ENCODE measurements at regions not wholly inside any gene's neighbourhood (a gene's known extent, or its start where the extent isn't known, plus 50 kb on each side); places are given as distances from the start of the nearest gene placed in this dataset.

DNA sequence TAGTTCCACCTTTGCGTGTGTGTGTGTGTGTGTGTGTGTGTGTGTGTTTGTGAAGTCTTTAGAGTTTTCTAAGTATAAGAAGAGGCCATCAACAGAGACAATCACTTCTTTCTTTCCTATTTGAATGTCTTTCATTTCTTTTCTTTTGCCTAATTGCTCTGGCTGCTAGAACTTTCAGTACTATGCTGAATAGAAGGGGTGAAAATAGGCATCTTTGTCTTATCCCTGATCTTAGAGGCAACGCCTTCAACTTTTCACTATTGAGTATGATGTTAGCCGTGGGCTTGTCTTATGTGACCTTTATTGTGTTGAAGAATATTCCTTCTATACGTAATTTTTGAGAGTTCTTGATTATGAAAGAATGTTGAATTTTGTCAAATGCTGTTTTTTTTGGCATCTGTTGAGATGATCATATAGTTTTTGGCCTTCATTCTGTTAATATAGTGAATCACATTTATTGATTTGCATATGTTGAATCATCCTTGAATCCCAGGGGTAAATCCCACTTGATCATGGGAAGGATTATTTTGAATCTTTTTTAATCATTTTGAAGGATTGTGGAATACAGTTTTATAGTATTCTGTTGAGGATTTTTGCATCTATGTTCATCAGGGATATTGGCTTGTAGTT, 134.8 kb upstream of the CD180 start:
- no peak for DNase-seq
- no peaks in the 10 kb centered on the region for H3K4me1 ChIP-seq (ENCODE audit: control insufficient read depth in 2 of 3, insufficient read depth in 2 of 3, low read depth in 1 of 3, low read length in 3 of 3)

GRCh38 chr5:67319935-67320725, 123.5 kb upstream of the CD180 start:
- TF ChIP-seq CTCF (IDR thresholded peaks at IDR 0.05; ENCODE audit: borderline replicate concordance, extremely low read depth, insufficient read depth): no peak
- Histone ChIP-seq H3K4me1 (ENCODE audit: control insufficient read depth in 2 of 3, insufficient read depth in 2 of 3, low read depth in 1 of 3, low read length in 3 of 3) (no peaks in the 10 kb centered on the region), H3K9ac (ENCODE audit: low read length in 3 of 3) (no peak overlapping the region), H3K9me3 (ENCODE audit: control insufficient read depth in 2 of 3, insufficient read depth in 1 of 3, low read length in 3 of 3) (no peaks in the 10 kb centered on the region), H3K27me3 (ENCODE audit: control insufficient read depth, insufficient read depth, low read length) (no peaks in the 10 kb centered on the region), H3K36me3 (ENCODE audit: control insufficient read depth in 2 of 3, insufficient read depth in 3 of 3, low read length in 3 of 3) (no peaks in the 10 kb centered on the region), H3K4me3 (ENCODE audit: low read length in 3 of 3) (no peak overlapping the region), H3K27ac (ENCODE audit: low read depth in 2 of 2, low read length in 2 of 2) (no peak overlapping the region)
- no peak for FAIRE-seq
- intact Hi-C loops (cut with DNase I): no loop called here
- no peak for DNase-seq

More for the DNA sequence above, 134.8 kb upstream of the CD180 start:
- no peak for FAIRE-seq
- Histone ChIP-seq H3K9me3 (ENCODE audit: control insufficient read depth in 2 of 3, insufficient read depth in 1 of 3, low read length in 3 of 3) (peaks cover 0 to 2% (median 0%) of the 10 kb centered on the region in 3 donors), H3K27ac (ENCODE audit: low read depth in 2 of 2, low read length in 2 of 2) (no peak overlapping the region), H3K9ac (ENCODE audit: low read length in 3 of 3) (no peak overlapping the region), H3K36me3 (ENCODE audit: control insufficient read depth in 2 of 3, insufficient read depth in 3 of 3, low read length in 3 of 3) (no peaks in the 10 kb centered on the region), H3K4me3 (ENCODE audit: low read length in 3 of 3) (no peak overlapping the region), H3K27me3 (ENCODE audit: control insufficient read depth, insufficient read depth, low read length) (no peaks in the 10 kb centered on the region)
- intact Hi-C loops (cut with DNase I): no loop called here
- no peak for TF ChIP-seq CTCF (IDR thresholded peaks at IDR 0.05; ENCODE audit: borderline replicate concordance, extremely low read depth, insufficient read depth)

DNA sequence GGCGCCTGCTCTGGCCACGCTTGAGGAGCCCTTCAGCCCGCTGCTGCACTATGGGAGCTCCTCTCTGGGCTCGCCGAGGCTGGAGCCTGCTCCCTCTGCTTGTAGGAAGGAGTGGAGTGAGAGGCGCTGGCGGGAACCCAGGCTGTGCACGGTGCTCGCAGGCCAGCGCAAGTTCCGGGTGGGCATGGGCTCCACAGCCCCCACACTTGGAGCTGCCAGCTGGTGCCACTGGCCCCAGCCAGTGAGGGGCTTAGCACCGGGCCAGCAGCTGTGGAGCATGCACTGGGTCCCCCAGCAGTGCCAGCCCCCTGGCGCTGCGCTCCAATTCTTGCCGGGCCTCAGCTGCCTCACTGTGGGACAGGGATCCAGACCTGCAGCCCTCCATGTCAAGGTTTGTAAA, 122.1 kb upstream of the CD180 start:
- FAIRE-seq: no peak
- H3K27me3 ChIP-seq (ENCODE audit: control insufficient read depth, insufficient read depth, low read length): no peaks in the 10 kb centered on the region
- no peak overlapping the region for H3K9ac ChIP-seq (ENCODE audit: low read length in 3 of 3)
- H3K27ac ChIP-seq (ENCODE audit: low read depth in 2 of 2, low read length in 2 of 2): no peak overlapping the region
- TF ChIP-seq CTCF (IDR thresholded peaks at IDR 0.05; ENCODE audit: borderline replicate concordance, extremely low read depth, insufficient read depth): no peak
- intact Hi-C loops (cut with DNase I): no loop called here
- H3K4me3 ChIP-seq (ENCODE audit: low read length in 3 of 3): no peak overlapping the region
- no peaks in the 10 kb centered on the region for H3K4me1 ChIP-seq (ENCODE audit: control insufficient read depth in 2 of 3, insufficient read depth in 2 of 3, low read depth in 1 of 3, low read length in 3 of 3)
- no peaks in the 10 kb centered on the region for H3K9me3 ChIP-seq (ENCODE audit: control insufficient read depth in 2 of 3, insufficient read depth in 1 of 3, low read length in 3 of 3)
- H3K36me3 ChIP-seq (ENCODE audit: control insufficient read depth in 2 of 3, insufficient read depth in 3 of 3, low read length in 3 of 3): no peaks in the 10 kb centered on the region
- DNase-seq: no peak

All from kidney (tissue), 13 donors.